Fibroblast of skin of back (primary cell): ENCODE measurements at regions not wholly inside any gene's neighbourhood (a gene's known extent, or its start where the extent isn't known, plus 50 kb on each side); places are given as distances from the start of the nearest gene placed in this dataset.
"Not testable (repeated sequence)": the region's sequence is repeated elsewhere in the genome, so short reads cannot be mapped to it uniquely, and the experiment has no call there.

Experiments
- DNase-seq: peaks from one replicate; pipeline ENCODE4 v3.0.0-alpha.2; 2013

DNA sequence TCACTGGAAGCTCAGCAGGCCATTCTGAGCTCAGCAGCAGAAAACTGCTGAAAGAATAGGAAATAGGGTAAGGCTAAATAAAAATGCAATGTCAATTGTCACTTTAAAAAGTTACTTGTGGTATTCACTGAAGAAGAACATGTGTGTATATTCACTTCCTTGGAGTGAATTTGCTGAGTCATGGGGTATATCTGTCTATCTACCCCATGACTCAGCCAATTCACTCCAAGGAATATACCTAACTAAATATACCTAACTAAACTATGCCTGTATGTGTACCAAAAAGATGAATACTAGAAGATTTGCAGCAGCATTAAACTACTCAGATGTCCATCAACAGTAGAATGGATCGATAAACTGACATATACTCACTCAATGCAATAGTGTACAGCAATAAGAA lies 69.5 kb upstream of the KCNAB1 start:
- DNase-seq = peak; percentile 4

GRCh38 chr3:156051651-156052050 lies 68.7 kb upstream of the KCNAB1 start:
- no peak for DNase-seq

DNA sequence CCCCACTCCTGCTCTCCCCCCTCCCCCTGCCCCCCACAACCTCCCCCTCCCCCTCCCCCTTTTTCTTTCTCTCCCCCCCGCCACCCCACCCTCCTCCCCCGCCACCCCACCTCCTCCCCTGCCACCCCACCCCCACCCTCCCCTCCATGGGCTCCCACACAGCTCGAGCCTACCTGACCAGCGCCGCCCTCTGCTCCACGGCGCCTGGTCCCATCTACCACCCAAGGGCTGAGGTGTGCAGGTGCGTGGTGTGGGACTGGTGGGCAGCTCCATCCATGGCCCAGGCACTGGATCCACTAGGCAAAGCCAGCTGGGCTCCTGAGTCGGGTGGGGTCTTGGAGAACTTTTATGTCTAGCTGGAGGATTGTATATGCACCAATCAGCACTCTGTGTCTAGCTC lies 68.3 kb upstream of the KCNAB1 start:
- DNase-seq = no peak

DNA sequence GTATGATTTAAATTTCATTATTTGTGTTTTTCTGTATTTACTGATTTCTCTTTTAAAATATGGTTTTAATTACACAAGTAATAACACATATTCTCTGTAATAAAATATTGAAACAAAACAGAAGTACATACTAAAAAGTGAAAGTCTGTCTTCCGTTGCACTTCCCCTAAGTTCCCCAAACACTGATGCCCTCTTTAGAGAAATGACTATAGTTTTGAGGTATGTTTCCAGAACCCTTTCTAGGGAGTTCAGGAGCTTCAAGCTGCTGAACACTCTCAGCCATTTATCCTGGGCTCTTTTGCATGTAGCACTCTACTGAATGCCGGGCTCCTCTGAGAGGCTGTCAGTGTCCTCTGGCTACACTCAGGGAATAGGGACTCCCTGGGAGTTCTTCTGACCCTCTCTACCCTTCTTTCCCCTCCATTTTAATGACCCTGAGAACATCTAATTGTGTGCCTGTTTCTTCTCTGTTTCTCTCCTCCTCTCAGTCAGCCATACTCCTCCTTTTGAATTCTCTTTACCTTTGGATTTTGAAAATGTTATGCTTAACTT lies 60.4 kb upstream of the KCNAB1 start:
- DNase-seq = no peak

GRCh38 chr3:156068151-156068550 lies 52.2 kb upstream of the KCNAB1 start:
- not testable (repeated sequence) for DNase-seq

- DNase-seq = no peak
Observed at GRCh38 chr3:156070028-156070427, 50.4 kb upstream of the KCNAB1 start.
